Trophoblast cell (in vitro differentiated cells and primary cell): ENCODE measurements at regions not wholly inside any gene's neighbourhood (a gene's known extent, or its start where the extent isn't known, plus 50 kb on each side); places are given as distances from the start of the nearest gene placed in this dataset.

Source experiments
- DNase-seq, 2 donors: peaks; one replicate each; pipeline ENCODE4 v3.0.0-alpha.2; 2016
- H2AFZ ChIP-seq: 2 replicates; pipeline ENCODE4 v1.6.1; 2013; ENCODE audit warnings: low read length, moderate library complexity, mild to moderate bottlenecking; ENCODE audit not compliant: insufficient read depth, poor library complexity
- H2AK5ac ChIP-seq: 2 replicates; pipeline ENCODE4 v1.6.1; 2013; ENCODE audit warnings: mild to moderate bottlenecking, low read length
- H2BK120ac ChIP-seq: 2 replicates; pipeline ENCODE4 v1.6.1; 2013; ENCODE audit warnings: low read length, mild to moderate bottlenecking, moderate library complexity; ENCODE audit not compliant: insufficient read depth, poor library complexity
- H2BK12ac ChIP-seq: 2 replicates; pipeline ENCODE4 v1.6.1; 2013; ENCODE audit warnings: mild to moderate bottlenecking, low read length, moderate library complexity
- H2BK5ac ChIP-seq: 2 replicates; pipeline ENCODE4 v1.6.1; 2013; ENCODE audit warnings: low read length, low read depth, moderate library complexity, mild to moderate bottlenecking; ENCODE audit not compliant: poor library complexity
- H3K14ac ChIP-seq: 2 replicates; pipeline ENCODE4 v1.6.1; 2013; ENCODE audit warnings: mild to moderate bottlenecking, low read length
- H3K18ac ChIP-seq: 2 replicates; pipeline ENCODE4 v1.6.1; 2013; ENCODE audit warnings: mild to moderate bottlenecking, low read length
- H3K23ac ChIP-seq: 2 replicates; pipeline ENCODE4 v1.6.1; 2013; ENCODE audit warnings: low read length
- H3K27ac ChIP-seq: 2 replicates; pipeline ENCODE4 v1.5.1; 2013; ENCODE audit warnings: low read depth, mild to moderate bottlenecking, inconsistent platforms, low read length, moderate library complexity
- H3K27me3 ChIP-seq: 2 replicates; pipeline ENCODE4 v1.6.1; 2013; ENCODE audit warnings: inconsistent platforms, mild to moderate bottlenecking, low read length, moderate library complexity; ENCODE audit not compliant: insufficient read depth
- H3K36me3 ChIP-seq, 2 experiments: 1 replicate in 1 of 2; 2 replicates in 1 of 2; pipeline ENCODE4 v1.6.1; 2013; ENCODE audit warnings: low read length in 2 of 2, mild to moderate bottlenecking in 2 of 2, moderate library complexity in 1 of 2; ENCODE audit not compliant: insufficient read depth in 2 of 2, control insufficient read depth in 1 of 2
- H3K4ac ChIP-seq: 2 replicates; pipeline ENCODE4 v1.6.1; 2013; ENCODE audit warnings: low read depth, mild to moderate bottlenecking, low read length, moderate library complexity
- H3K4me1 ChIP-seq, 2 experiments: 1 replicate in 1 of 2; 2 replicates in 1 of 2; pipeline ENCODE4 v1.6.1; 2013; ENCODE audit warnings: low read length in 2 of 2, mild to moderate bottlenecking in 2 of 2, moderate library complexity in 1 of 2; ENCODE audit not compliant: insufficient read depth in 2 of 2, control insufficient read depth in 1 of 2
- H3K4me2 ChIP-seq: 2 replicates; pipeline ENCODE4 v1.6.1; 2013; ENCODE audit warnings: inconsistent platforms, mild to moderate bottlenecking, low read length, moderate library complexity
- H3K4me3 ChIP-seq: 2 replicates; pipeline ENCODE4 v1.5.1; 2013; ENCODE audit warnings: mild to moderate bottlenecking, low read depth, low read length, inconsistent platforms
- H3K79me1 ChIP-seq: one replicate; pipeline ENCODE4 v1.6.1; 2013; ENCODE audit warnings: low read length
- H3K79me2 ChIP-seq: 2 replicates; pipeline ENCODE4 v1.6.1; 2013; ENCODE audit warnings: low read length, mild to moderate bottlenecking; ENCODE audit not compliant: control insufficient read depth, insufficient read depth, poor library complexity
- H3K9ac ChIP-seq: 2 replicates; pipeline ENCODE4 v1.6.1; 2013; ENCODE audit warnings: mild to moderate bottlenecking, low read length
- H3K9me3 ChIP-seq: 2 replicates; pipeline ENCODE4 v1.6.1; 2013; ENCODE audit warnings: low read depth, mild to moderate bottlenecking, control low read depth, inconsistent platforms, low read length; ENCODE audit not compliant: insufficient read depth
- H4K12ac ChIP-seq: 2 replicates; pipeline ENCODE4 v1.6.1; 2013; ENCODE audit warnings: low read depth, mild to moderate bottlenecking, low read length, moderate library complexity
- H4K8ac ChIP-seq: 2 replicates; pipeline ENCODE4 v1.6.1; 2013; ENCODE audit warnings: low read depth, mild to moderate bottlenecking, low read length, moderate library complexity
- H4K91ac ChIP-seq: one replicate; pipeline ENCODE4 v1.6.1; 2013; ENCODE audit warnings: low read depth, mild to moderate bottlenecking, low read length, moderate library complexity
- WGBS: extraction: QIAGEN DNeasy Blood & Tissue Kit; methylation state at CpG from one replicate; pipeline ENCODE4 v1.1.7; 2013; ENCODE audit warnings: missing lambda C conversion rate; ENCODE audit not compliant: insufficient read length, insufficient coverage; ENCODE audit errors: extremely low coverage; 5-methylcytosine and 5-hydroxymethylcytosine counted together

DNA sequence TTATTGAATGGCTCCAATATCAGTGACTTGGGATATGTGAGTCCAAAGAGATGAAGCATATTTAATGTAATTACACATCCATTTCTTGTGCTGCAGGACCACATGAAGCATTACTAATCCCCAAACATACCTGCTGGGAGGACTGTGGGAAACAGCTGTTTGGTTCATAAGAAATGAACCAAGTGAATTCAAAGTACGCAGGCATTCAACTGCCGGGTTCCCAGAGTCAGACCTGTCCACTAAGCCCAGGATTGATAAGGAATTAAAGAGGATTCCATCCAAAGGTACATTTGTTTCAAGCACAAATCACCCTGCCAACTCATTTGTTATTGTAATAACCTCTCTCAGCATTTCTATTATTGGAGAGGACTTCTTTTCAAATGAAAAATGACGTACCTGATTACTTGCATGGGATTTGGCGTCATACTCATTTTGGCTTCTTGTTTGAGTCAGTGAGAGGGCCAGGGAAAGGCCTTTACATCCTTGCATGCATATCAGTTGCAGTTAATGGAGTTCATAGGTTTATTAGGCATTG is 230.7 kb downstream of the TXNL1 start:
- H3K36me3 ChIP-seq: no peaks in the 10 kb centered on the region
- H3K27ac ChIP-seq: no peak overlapping the region
- H3K23ac ChIP-seq: no peak overlapping the region
- H3K4me3 ChIP-seq: no peak overlapping the region
- no peak overlapping the region for H2BK5ac ChIP-seq
- H2BK12ac ChIP-seq: no peak overlapping the region
- H3K14ac ChIP-seq: no peak overlapping the region
- H3K4me1 ChIP-seq: no peaks in the 10 kb centered on the region
- H2BK120ac ChIP-seq: no peak overlapping the region
- H3K79me1 ChIP-seq: no peaks in the 10 kb centered on the region
- no peak overlapping the region for H4K12ac ChIP-seq
- H3K27me3 ChIP-seq: no peaks in the 10 kb centered on the region
- no peaks in the 10 kb centered on the region for H3K79me2 ChIP-seq
- no peak for DNase-seq
- H3K4me2 ChIP-seq: no peak overlapping the region
- H3K18ac ChIP-seq: no peak overlapping the region
- no peak overlapping the region for H2AFZ ChIP-seq
- H4K91ac ChIP-seq: no peak overlapping the region
- H3K4ac ChIP-seq: no peak overlapping the region
- WGBS: no CpG with 5 or more reads among the region's 4 CpGs
- no peak overlapping the region for H2AK5ac ChIP-seq
- no peak overlapping the region for H4K8ac ChIP-seq
- no peak overlapping the region for H3K9ac ChIP-seq
- no peaks in the 10 kb centered on the region for H3K9me3 ChIP-seq

DNA sequence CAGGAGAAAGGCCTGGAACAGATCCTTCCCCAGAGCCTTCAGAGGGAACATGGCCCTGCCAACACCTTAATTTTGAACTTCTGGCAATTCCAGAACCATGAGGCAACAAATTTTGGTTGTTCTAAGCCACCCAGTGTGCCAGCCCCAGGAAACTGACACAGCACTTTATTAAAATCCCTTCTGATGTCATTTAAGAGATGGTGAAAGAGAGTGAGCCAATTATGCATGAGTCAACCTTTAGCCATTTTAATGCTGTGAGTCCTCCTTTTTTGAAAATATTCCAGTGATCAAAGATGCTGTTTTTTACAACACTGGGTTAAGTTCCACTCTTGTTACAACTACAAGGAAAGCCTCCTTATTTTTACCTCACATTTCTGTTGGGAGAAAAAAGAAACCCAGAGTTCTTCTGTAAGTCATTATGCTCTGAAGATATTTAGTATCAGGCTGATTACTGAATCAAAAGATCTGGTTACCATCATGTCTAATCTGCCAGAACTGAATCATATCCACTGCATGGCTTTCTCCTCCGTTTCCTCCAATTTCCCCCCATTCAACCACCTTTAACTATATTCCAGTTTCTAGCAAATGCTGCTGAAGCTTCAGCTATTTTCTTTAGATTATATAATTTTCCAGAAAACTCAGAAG is 235.4 kb downstream of the TXNL1 start:
- Histone ChIP-seq H3K4ac (no peak overlapping the region), H3K27ac (no peak overlapping the region), H3K36me3 (no peaks in the 10 kb centered on the region), H2BK5ac (no peak overlapping the region), H3K18ac (no peak overlapping the region), H4K12ac (no peak overlapping the region), H3K4me3 (no peak overlapping the region), H3K79me2 (no peaks in the 10 kb centered on the region), H3K4me1 (no peaks in the 10 kb centered on the region), H2AK5ac (no peak overlapping the region), H3K9me3 (no peaks in the 10 kb centered on the region), H3K9ac (no peak overlapping the region), H3K23ac (no peak overlapping the region), H4K8ac (no peak overlapping the region), H3K4me2 (no peak overlapping the region), H4K91ac (no peak overlapping the region), H3K27me3 (no peaks in the 10 kb centered on the region), H2BK12ac (no peak overlapping the region), H2AFZ (no peak overlapping the region), H2BK120ac (no peak overlapping the region), H3K79me1 (no peaks in the 10 kb centered on the region), H3K14ac (no peak overlapping the region)
- WGBS: 83% methylated on average over 1 of the region's 1 CpG
- peak in 1 of 2 donors; percentile 23 for DNase-seq

GRCh38 chr18:56393870-56394269 is 244.5 kb downstream of the TXNL1 start:
- no peak overlapping the region for H3K14ac ChIP-seq
- no CpG with 5 or more reads among the region's 3 CpGs for WGBS

DNA sequence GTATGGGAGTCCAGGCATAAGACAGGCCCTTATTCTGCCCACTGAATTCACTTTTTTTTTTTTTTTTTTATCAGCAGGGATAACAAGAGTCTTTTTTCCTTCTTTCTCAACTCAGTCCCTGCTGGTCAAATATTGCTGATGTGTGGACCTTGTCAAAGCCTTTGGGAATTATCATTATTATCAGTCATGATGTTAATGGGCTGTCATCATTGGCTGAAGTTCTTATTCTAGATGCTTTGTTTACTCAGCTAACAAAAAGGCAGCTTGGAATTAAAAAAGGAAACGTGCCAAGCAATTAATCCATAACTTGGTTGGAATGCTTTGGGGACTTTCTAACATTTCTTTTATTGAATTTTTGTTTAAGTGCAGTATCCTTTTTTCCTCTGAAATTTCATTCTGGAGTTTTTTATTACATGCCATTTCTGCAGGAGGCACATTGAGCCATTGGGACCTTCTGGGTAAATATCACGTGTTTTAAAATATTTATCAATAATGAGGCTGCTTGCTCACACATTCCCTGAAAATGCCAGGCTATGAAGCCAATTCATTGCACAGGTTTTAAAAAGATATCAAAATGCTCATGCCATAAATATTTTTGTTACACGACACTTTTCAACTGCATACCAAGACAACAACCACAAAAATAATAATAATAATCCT is 246.3 kb downstream of the TXNL1 start:
- H3K9ac ChIP-seq: no peak overlapping the region
- no peak overlapping the region for H3K4me3 ChIP-seq
- no peak overlapping the region for H2AK5ac ChIP-seq
- H2BK5ac ChIP-seq: no peak overlapping the region
- no peak overlapping the region for H4K12ac ChIP-seq
- H3K4me2 ChIP-seq: no peak overlapping the region
- no peak overlapping the region for H3K27ac ChIP-seq
- H3K14ac ChIP-seq: no peak overlapping the region
- no peaks in the 10 kb centered on the region for H3K36me3 ChIP-seq
- H3K79me1 ChIP-seq: no peaks in the 10 kb centered on the region
- H4K8ac ChIP-seq: no peak overlapping the region
- H3K23ac ChIP-seq: no peak overlapping the region
- no peak overlapping the region for H2BK120ac ChIP-seq
- H2AFZ ChIP-seq: no peak overlapping the region
- no peak overlapping the region for H3K18ac ChIP-seq
- no peaks in the 10 kb centered on the region for H3K27me3 ChIP-seq
- no peak overlapping the region for H2BK12ac ChIP-seq
- no peak overlapping the region for H4K91ac ChIP-seq
- no peak for DNase-seq
- H3K4ac ChIP-seq: no peak overlapping the region
- H3K4me1 ChIP-seq: no peaks in the 10 kb centered on the region
- no peaks in the 10 kb centered on the region for H3K9me3 ChIP-seq
- no peaks in the 10 kb centered on the region for H3K79me2 ChIP-seq
- no CpG with 5 or more reads among the region's 3 CpGs for WGBS

More at GRCh38 chr18:56393870-56394269, 244.5 kb downstream of the TXNL1 start:
- Histone ChIP-seq H2BK5ac (no peak overlapping the region), H3K79me2 (no peaks in the 10 kb centered on the region), H4K8ac (no peak overlapping the region), H2BK12ac (no peak overlapping the region), H2AK5ac (no peak overlapping the region), H3K4me1 (no peaks in the 10 kb centered on the region), H2BK120ac (no peak overlapping the region), H3K27me3 (no peaks in the 10 kb centered on the region), H3K4me2 (no peak overlapping the region), H3K23ac (no peak overlapping the region), H3K79me1 (no peaks in the 10 kb centered on the region), H4K91ac (no peak overlapping the region), H3K9me3 (no peaks in the 10 kb centered on the region), H3K4me3 (no peak overlapping the region), H3K36me3 (no peaks in the 10 kb centered on the region), H3K9ac (no peak overlapping the region), H2AFZ (no peak overlapping the region), H3K18ac (no peak overlapping the region), H3K27ac (no peak overlapping the region), H4K12ac (no peak overlapping the region), H3K4ac (no peak overlapping the region)
- DNase-seq: no peak
